Muscle layer of colon (tissue), 2 donors: ENCODE measurements at regions not wholly inside any gene's neighbourhood (a gene's known extent, or its start where the extent isn't known, plus 50 kb on each side); places are given as distances from the start of the nearest gene placed in this dataset.

ENCODE experiments used
- H3K27ac ChIP-seq: one replicate; pipeline ENCODE4 v1.7.0; 2013; ENCODE audit warnings: low read depth, mild to moderate bottlenecking, low read length, moderate library complexity
- H3K27me3 ChIP-seq, 2 donors: one replicate each; pipeline ENCODE4 v1.7.0; 2013; ENCODE audit warnings: low read length in 2 of 2, mild to moderate bottlenecking in 2 of 2; ENCODE audit not compliant: insufficient read depth in 2 of 2, control insufficient read depth in 1 of 2
- H3K36me3 ChIP-seq: one replicate; pipeline ENCODE4 v1.7.0; 2013; ENCODE audit warnings: mild to moderate bottlenecking, low read length; ENCODE audit not compliant: insufficient read depth
- H3K4me1 ChIP-seq: one replicate; pipeline ENCODE4 v1.7.0; 2013; ENCODE audit warnings: mild to moderate bottlenecking, low read length; ENCODE audit not compliant: insufficient read depth
- H3K4me3 ChIP-seq, 2 donors: one replicate each; pipeline ENCODE4 v1.7.0; 2013; ENCODE audit warnings: low read length in 2 of 2, low read depth in 1 of 2, mild to moderate bottlenecking in 1 of 2, moderate library complexity in 1 of 2
- H3K9ac ChIP-seq: one replicate; pipeline ENCODE4 v1.7.0; 2013; ENCODE audit warnings: low read length
- H3K9me3 ChIP-seq: one replicate; pipeline ENCODE4 v1.7.0; 2013; ENCODE audit warnings: mild to moderate bottlenecking, low read length
- donor health status: abdominal sarcoma.
- donor health status: Adenocarcinoma of cecum.

- H3K4me3 ChIP-seq, result no peak overlapping the region
- H3K36me3 ChIP-seq, result no peaks in the 10 kb centered on the region
- no peak overlapping the region for H3K27ac ChIP-seq
- H3K4me1 ChIP-seq, result no peaks in the 10 kb centered on the region
- H3K27me3 ChIP-seq, result no peaks in the 10 kb centered on the region
- no peaks in the 10 kb centered on the region for H3K9me3 ChIP-seq
- H3K9ac ChIP-seq, result no peak overlapping the region
These were observed 439.2 kb downstream of the PLOD2 start for GRCh38 chr3:145721815-145722214.

GRCh38 chr3:145727476-145727875 is 433.5 kb downstream of the PLOD2 start:
- H3K9me3 ChIP-seq, result no peaks in the 10 kb centered on the region
- no peak overlapping the region for H3K27ac ChIP-seq
- H3K4me1 ChIP-seq, result no peaks in the 10 kb centered on the region
- no peaks in the 10 kb centered on the region for H3K36me3 ChIP-seq
- H3K9ac ChIP-seq, result no peak overlapping the region
- no peak overlapping the region for H3K4me3 ChIP-seq
- H3K27me3 ChIP-seq, result no peaks in the 10 kb centered on the region

DNA sequence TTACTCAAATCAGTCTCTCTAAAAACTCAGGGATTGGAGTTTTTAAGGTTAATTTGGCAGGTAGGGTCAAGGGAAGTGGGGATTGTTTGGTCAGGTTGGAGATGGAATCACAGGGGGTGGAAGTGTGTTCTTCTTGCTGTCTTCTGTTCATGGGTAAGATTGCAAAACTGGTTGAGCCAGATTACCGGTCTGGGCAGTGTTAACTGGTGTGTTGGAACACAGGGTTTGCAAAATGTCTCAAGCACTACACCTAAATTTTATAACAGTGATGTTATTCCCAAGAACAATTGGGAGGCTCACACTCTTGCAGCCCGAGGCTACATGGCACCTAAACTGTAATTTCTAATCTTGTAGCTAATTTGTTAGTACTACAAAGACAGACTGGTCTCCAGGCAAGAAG is 425.4 kb downstream of the PLOD2 start:
- no peaks in the 10 kb centered on the region for H3K4me1 ChIP-seq
- no peak overlapping the region for H3K27ac ChIP-seq
- no peaks in the 10 kb centered on the region for H3K9me3 ChIP-seq
- H3K27me3 ChIP-seq, result no peaks in the 10 kb centered on the region
- H3K9ac ChIP-seq, result no peak overlapping the region
- no peak overlapping the region for H3K4me3 ChIP-seq
- no peaks in the 10 kb centered on the region for H3K36me3 ChIP-seq

GRCh38 chr3:145737952-145738351 is 423.0 kb downstream of the PLOD2 start:
- Histone ChIP-seq H3K27me3 (no peaks in the 10 kb centered on the region), H3K9ac (no peak overlapping the region), H3K4me3 (no peak overlapping the region), H3K27ac (no peak overlapping the region), H3K9me3 (no peaks in the 10 kb centered on the region), H3K36me3 (no peaks in the 10 kb centered on the region), H3K4me1 (no peaks in the 10 kb centered on the region)

DNA sequence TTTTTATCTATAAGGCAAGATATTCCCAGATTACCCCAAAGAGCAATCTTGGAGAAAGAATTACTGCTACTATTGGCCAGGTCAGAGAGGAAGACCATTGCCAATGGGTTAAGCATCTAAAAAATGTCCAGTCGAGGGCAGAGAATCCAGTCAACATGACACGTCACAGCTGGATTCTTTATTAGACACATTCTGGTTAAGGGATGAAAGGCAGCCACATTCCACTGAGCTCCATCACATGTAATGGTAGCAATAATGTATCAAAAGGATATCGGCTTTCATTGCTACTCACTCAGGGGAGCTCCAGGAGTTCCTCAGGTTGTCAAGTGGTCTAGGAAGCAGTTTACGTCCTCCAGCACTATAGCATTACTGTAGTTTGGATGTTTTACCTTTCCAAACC is 421.1 kb downstream of the PLOD2 start:
- Histone ChIP-seq H3K4me1 (no peaks in the 10 kb centered on the region), H3K9ac (no peak overlapping the region), H3K9me3 (no peaks in the 10 kb centered on the region), H3K36me3 (no peaks in the 10 kb centered on the region), H3K27ac (no peak overlapping the region), H3K27me3 (no peaks in the 10 kb centered on the region), H3K4me3 (no peak overlapping the region)

- Histone ChIP-seq H3K36me3 (no peaks in the 10 kb centered on the region), H3K9ac (no peak overlapping the region)
These were observed 410.3 kb downstream of the PLOD2 start for GRCh38 chr3:145750657-145751056.

DNA sequence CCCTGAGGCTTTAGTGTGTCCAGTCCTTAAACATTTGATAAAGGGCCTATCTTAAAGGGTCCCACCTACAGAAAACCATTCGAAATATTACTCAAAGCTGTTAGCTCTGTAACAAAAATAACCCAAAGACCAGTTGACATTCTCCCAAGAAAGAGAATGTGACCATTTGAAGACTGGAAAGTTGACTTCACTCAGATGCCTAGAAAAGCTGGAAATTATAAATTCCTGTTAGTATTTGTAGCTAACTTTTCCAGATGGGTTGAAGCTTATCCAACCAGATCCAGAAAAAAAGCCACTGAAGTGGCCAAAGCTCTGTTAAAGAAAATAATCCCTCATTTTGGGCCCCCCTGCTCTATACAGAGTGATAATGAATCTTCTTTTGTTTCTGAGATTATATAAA is 408.4 kb downstream of the PLOD2 start:
- H3K9ac ChIP-seq, result no peak overlapping the region
- no peaks in the 10 kb centered on the region for H3K9me3 ChIP-seq
- H3K27me3 ChIP-seq, result no peaks in the 10 kb centered on the region
- no peak overlapping the region for H3K4me3 ChIP-seq
- H3K4me1 ChIP-seq, result no peaks in the 10 kb centered on the region
- no peaks in the 10 kb centered on the region for H3K36me3 ChIP-seq
- no peak overlapping the region for H3K27ac ChIP-seq

More at GRCh38 chr3:145750657-145751056, 410.3 kb downstream of the PLOD2 start:
- no peak overlapping the region for H3K27ac ChIP-seq
- H3K4me3 ChIP-seq, result no peak overlapping the region
- no peaks in the 10 kb centered on the region for H3K27me3 ChIP-seq
- H3K4me1 ChIP-seq, result no peaks in the 10 kb centered on the region
- no peaks in the 10 kb centered on the region for H3K9me3 ChIP-seq

DNA sequence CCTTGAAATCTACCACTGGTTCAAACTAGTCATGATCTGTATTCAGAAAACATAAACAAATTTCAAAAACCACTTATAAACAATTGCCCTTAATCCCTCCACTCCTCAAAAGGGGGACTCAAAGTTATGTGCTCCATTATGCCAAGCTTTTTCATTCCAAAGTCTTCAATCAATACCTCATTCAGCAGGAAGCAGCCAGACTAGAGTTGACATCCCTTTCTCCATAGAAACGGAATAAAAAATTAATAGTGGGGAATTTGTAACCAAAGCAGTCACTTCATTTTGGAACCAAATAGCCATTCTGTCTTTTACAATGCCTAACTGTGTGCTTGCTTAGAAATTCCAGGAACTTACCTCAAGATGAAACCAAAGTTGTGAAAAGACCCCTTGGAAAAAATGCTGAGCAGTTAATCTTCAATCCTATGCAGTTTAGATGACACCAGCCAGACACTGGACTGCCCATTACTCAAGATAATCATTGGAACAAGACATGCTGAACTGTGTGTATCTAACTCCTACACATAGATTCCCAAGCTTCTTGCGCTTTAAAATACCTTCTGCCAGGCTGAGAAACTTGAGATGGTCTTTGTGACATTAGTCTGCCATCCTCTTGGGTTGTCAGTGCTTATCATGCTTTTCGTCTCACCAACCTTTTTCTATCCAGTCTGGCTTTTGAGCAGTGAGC is 406.2 kb downstream of the PLOD2 start:
- H3K36me3 ChIP-seq, result no peaks in the 10 kb centered on the region
- no peak overlapping the region for H3K27ac ChIP-seq
- H3K9me3 ChIP-seq, result no peaks in the 10 kb centered on the region
- H3K9ac ChIP-seq, result no peak overlapping the region
- H3K4me3 ChIP-seq, result no peak overlapping the region
- no peaks in the 10 kb centered on the region for H3K27me3 ChIP-seq
- no peaks in the 10 kb centered on the region for H3K4me1 ChIP-seq

- no peaks in the 10 kb centered on the region for H3K9me3 ChIP-seq
- H3K36me3 ChIP-seq, result no peaks in the 10 kb centered on the region
- no peak overlapping the region for H3K9ac ChIP-seq
- H3K27me3 ChIP-seq, result no peaks in the 10 kb centered on the region
- H3K4me1 ChIP-seq, result no peaks in the 10 kb centered on the region
- H3K4me3 ChIP-seq, result no peak overlapping the region
- H3K27ac ChIP-seq, result no peak overlapping the region
These were observed 400.9 kb downstream of the PLOD2 start for GRCh38 chr3:145760036-145760435.

DNA sequence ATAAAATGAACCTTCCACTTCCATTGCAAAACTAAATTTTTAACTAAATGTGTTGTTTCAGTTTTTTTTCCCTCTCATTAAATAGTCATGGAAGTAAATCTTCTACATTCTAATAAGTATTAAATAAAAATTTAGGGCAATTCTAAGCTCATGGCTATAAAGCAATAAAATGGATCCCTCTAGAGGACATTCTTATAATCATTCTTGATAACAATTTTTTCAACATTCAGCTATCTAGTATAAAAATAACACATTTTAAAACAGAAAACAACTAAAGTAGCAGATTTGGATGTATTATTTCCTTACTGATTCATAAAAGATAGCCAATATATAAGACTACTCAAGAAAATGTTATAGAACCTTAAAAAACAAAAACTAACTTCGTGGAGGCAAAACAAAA is 393.1 kb downstream of the PLOD2 start:
- Histone ChIP-seq H3K27ac (no peak overlapping the region), H3K36me3 (no peaks in the 10 kb centered on the region), H3K9ac (no peak overlapping the region), H3K27me3 (no peaks in the 10 kb centered on the region), H3K4me1 (no peaks in the 10 kb centered on the region), H3K9me3 (no peaks in the 10 kb centered on the region), H3K4me3 (no peak overlapping the region)

- Histone ChIP-seq H3K27ac (no peak overlapping the region), H3K9ac (no peak overlapping the region), H3K27me3 (no peaks in the 10 kb centered on the region), H3K9me3 (no peaks in the 10 kb centered on the region), H3K36me3 (no peaks in the 10 kb centered on the region), H3K4me1 (no peaks in the 10 kb centered on the region), H3K4me3 (no peak overlapping the region)
These were observed 384.1 kb downstream of the PLOD2 start for GRCh38 chr3:145776782-145777408.

DNA sequence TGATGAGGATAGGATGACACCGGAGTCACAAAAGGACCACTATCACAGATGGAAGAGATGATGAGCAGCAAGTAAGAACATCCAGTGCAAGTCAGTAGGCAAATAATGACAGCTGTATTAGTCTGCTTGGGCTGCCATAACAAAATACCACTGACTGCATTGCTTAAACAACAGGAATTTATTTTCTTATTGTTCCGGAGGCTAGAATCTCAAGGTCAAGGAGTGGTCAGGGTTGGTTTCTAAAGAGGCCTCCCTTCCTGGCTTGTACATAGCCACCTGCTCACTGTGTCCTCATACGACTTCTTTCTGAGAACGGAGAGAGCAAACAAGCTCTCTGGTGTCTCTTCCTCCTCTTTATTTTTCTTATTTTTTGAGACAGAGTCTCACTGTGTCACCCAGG is 380.7 kb downstream of the PLOD2 start:
- Histone ChIP-seq H3K9me3 (no peaks in the 10 kb centered on the region), H3K36me3 (no peaks in the 10 kb centered on the region), H3K27me3 (no peaks in the 10 kb centered on the region), H3K9ac (no peak overlapping the region), H3K27ac (no peak overlapping the region), H3K4me1 (no peaks in the 10 kb centered on the region), H3K4me3 (no peak overlapping the region)
